ENCODE measurements at regions not wholly inside any gene's neighbourhood (a gene's known extent, or its start where the extent isn't known, plus 50 kb on each side); places are given as distances from the start of the nearest gene placed in this dataset.

DNA sequence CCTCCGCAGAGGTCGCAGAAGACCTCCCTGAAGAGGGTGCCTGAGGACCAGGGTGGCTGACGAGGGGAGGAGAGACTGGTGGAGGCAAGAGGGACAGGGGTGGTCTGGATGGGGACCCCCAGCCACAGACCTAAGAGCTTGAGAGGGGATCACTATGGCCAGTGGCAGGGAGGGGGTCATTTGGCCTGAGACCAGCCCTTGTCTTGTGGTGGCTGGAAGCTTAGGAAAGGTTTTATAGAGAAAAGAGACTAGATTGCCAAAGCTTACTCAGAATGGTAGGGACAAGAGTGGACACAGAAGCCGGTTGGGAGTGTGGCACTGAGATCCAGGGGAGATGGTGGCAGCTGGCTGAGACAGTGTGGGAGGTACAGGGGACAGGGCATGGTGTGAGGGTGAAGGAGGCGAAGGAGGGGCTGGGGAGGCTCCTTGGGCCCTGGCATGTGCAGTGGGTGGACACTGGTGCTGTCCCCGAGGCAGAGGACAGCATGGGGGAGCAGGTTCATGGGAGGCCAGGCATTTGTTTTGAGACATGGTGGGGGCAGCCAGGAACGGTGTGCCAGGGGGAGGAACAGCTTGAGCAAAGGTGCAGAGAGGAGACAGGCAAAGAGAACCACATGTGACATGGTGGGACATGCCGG lies 123.0 kb downstream of the C9orf50 start:
- H3K27ac ChIP-seq (ENCODE audit: low read length) = no peak overlapping the region
- no peak for DNase-seq
- H3K9me3 ChIP-seq (ENCODE audit: low read length) = no peaks in the 10 kb centered on the region
- H3K9me2 ChIP-seq (replicated peaks; ENCODE audit: low read length) = no peaks in the 10 kb centered on the region
- no peaks in the 10 kb centered on the region for H3K27me3 ChIP-seq (ENCODE audit: low read length)
- H3K4me2 ChIP-seq (ENCODE audit: low read length) = no peak overlapping the region
- no peak overlapping the region for H3K4me3 ChIP-seq (ENCODE audit: low read length)
- no peaks in the 10 kb centered on the region for H3K79me2 ChIP-seq (ENCODE audit: low read length)
- H3K9ac ChIP-seq (ENCODE audit: low read length) = no peak overlapping the region
- ChIA-PET CTCF (no interaction called here), POLR2A (ENCODE audit: unreplicated experiment) (no interaction called here)
- intact Hi-C loops (cut with micrococcal nuclease) = loop anchor here (5.0 kb wide), 2 partner anchors 86 to 114 kb away; no protein-coding TSS in a partner anchor
- no peak for TF ChIP-seq EZH2 (IDR thresholded peaks at IDR 0.05; ENCODE audit: low read length, unreplicated experiment)
- TF ChIP-seq CTCF (conservative IDR thresholded peaks at IDR 0.05; ENCODE audit: low read depth, low read length) = no peak
- no peak for TF ChIP-seq EZH2phosphoT487 (IDR thresholded peaks at IDR 0.05; ENCODE audit: borderline replicate concordance, low read length)
- peaks cover 20% of the 10 kb centered on the region for H3K4me1 ChIP-seq (ENCODE audit: insufficient read depth, low read length)
- BruUV-seq (replicated peaks) = no TSS peak
- H3F3A ChIP-seq (ENCODE audit: low read length, unreplicated experiment) = no peaks in the 10 kb centered on the region
- H2AFZ ChIP-seq (ENCODE audit: low read length) = no peak overlapping the region
- no peak for ATAC-seq
- H4K20me1 ChIP-seq (ENCODE audit: low read length) = no peaks in the 10 kb centered on the region
- H3K36me3 ChIP-seq (ENCODE audit: low read depth, low read length) = no peaks in the 10 kb centered on the region

GRCh38 chr9:129497005-129497812 lies 123.7 kb downstream of the C9orf50 start:
- no TSS peak for BruUV-seq (replicated peaks)
- peak overlapping the region; percentile 51 for H3K9ac ChIP-seq (ENCODE audit: low read length)
- peaks cover 20% of the 10 kb centered on the region for H3K4me1 ChIP-seq (ENCODE audit: insufficient read depth, low read length)
- H3K9me3 ChIP-seq (ENCODE audit: low read length) = no peaks in the 10 kb centered on the region
- ATAC-seq (peak; percentile 6), DNase-seq (no peak)
- no peaks in the 10 kb centered on the region for H3K9me2 ChIP-seq (replicated peaks; ENCODE audit: low read length)
- H3K36me3 ChIP-seq (ENCODE audit: low read depth, low read length) = no peaks in the 10 kb centered on the region
- no peak for TF ChIP-seq EZH2 (IDR thresholded peaks at IDR 0.05; ENCODE audit: low read length, unreplicated experiment)
- TF ChIP-seq EZH2phosphoT487 (IDR thresholded peaks at IDR 0.05; ENCODE audit: borderline replicate concordance, low read length) = no peak
- no peak for TF ChIP-seq CTCF (conservative IDR thresholded peaks at IDR 0.05; ENCODE audit: low read depth, low read length)
- peak overlapping the region; percentile 70 for H3K4me3 ChIP-seq (ENCODE audit: low read length)
- H2AFZ ChIP-seq (ENCODE audit: low read length) = peak overlapping the region; percentile 57; the same call in 1 of the 2 replicates
- intact Hi-C loops (cut with micrococcal nuclease) = loop anchor here (5.0 kb wide), 2 partner anchors 85 to 115 kb away; no protein-coding TSS in a partner anchor
- no peaks in the 10 kb centered on the region for H3K27me3 ChIP-seq (ENCODE audit: low read length)
- POLR2A ChIA-PET (ENCODE audit: unreplicated experiment) = interaction anchor here (0.6 to 0.9 kb wide), 2 partner anchors 13 to 37 kb away, joined by 6 to 14 read pairs; no protein-coding TSS in a partner anchor
- H3K79me2 ChIP-seq (ENCODE audit: low read length) = no peaks in the 10 kb centered on the region; the same call in 1 of the 2 replicates
- no peaks in the 10 kb centered on the region for H4K20me1 ChIP-seq (ENCODE audit: low read length)
- H3F3A ChIP-seq (ENCODE audit: low read length, unreplicated experiment) = no peaks in the 10 kb centered on the region
- H3K4me2 ChIP-seq (ENCODE audit: low read length) = peak overlapping the region; percentile 99
- CTCF ChIA-PET = interaction anchor here (1.0 kb wide), 1 partner anchor 323 kb away, joined by 4 read pairs; no protein-coding TSS in a partner anchor
- H3K27ac ChIP-seq (ENCODE audit: low read length) = peak overlapping the region; percentile 50

Measured in PC-3 (cell line).